ENCODE measurements at regions not wholly inside any gene's neighbourhood (a gene's known extent, or its start where the extent isn't known, plus 50 kb on each side); places are given as distances from the start of the nearest gene placed in this dataset.

DNA sequence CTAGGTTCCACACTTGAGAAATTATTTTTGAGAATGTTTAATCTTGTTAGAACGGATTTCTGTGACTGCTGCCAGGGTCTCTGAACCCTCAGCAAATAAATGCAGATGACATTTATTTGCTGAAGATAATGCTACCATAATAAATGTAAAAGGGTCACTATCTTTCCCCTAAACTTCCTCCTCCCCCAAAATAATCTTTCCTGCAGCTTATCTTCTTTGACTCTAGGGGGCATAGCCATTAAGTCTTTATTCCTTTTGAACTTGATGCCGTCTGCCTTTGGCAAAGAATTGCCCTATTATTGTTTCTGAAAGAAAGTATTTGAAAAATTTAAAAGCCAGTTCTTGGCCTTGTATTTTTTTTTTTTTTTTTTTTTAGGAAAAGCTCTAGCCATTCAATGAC, 63.6 kb upstream of the ACSL3 start (continued):
- TF ChIP-seq, protein P1, sequence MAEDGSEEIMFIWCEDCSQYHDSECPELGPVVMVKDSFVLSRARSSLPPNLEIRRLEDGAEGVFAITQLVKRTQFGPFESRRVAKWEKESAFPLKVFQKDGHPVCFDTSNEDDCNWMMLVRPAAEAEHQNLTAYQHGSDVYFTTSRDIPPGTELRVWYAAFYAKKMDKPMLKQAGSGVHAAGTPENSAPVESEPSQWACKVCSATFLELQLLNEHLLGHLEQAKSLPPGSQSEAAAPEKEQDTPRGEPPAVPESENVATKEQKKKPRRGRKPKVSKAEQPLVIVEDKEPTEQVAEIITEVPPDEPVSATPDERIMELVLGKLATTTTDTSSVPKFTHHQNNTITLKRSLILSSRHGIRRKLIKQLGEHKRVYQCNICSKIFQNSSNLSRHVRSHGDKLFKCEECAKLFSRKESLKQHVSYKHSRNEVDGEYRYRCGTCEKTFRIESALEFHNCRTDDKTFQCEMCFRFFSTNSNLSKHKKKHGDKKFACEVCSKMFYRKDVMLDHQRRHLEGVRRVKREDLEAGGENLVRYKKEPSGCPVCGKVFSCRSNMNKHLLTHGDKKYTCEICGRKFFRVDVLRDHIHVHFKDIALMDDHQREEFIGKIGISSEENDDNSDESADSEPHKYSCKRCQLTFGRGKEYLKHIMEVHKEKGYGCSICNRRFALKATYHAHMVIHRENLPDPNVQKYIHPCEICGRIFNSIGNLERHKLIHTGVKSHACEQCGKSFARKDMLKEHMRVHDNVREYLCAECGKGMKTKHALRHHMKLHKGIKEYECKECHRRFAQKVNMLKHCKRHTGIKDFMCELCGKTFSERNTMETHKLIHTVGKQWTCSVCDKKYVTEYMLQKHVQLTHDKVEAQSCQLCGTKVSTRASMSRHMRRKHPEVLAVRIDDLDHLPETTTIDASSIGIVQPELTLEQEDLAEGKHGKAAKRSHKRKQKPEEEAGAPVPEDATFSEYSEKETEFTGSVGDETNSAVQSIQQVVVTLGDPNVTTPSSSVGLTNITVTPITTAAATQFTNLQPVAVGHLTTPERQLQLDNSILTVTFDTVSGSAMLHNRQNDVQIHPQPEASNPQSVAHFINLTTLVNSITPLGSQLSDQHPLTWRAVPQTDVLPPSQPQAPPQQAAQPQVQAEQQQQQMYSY (CRISPR knock-in tag; IDR thresholded peaks at IDR 0.05) = no peak
- TF ChIP-seq, protein P2, sequence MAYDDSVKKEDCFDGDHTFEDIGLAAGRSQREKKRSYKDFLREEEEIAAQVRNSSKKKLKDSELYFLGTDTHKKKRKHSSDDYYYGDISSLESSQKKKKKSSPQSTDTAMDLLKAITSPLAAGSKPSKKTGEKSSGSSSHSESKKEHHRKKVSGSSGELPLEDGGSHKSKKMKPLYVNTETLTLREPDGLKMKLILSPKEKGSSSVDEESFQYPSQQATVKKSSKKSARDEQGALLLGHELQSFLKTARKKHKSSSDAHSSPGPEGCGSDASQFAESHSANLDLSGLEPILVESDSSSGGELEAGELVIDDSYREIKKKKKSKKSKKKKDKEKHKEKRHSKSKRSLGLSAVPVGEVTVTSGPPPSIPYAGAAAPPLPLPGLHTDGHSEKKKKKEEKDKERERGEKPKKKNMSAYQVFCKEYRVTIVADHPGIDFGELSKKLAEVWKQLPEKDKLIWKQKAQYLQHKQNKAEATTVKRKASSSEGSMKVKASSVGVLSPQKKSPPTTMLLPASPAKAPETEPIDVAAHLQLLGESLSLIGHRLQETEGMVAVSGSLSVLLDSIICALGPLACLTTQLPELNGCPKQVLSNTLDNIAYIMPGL (CRISPR knock-in tag; IDR thresholded peaks at IDR 0.05) = no peak
- no peak for TF ChIP-seq SOX15 (CRISPR knock-in tag; IDR thresholded peaks at IDR 0.05)
- TF ChIP-seq MYBL2 (CRISPR knock-in tag; IDR thresholded peaks at IDR 0.05) = no peak

DNA sequence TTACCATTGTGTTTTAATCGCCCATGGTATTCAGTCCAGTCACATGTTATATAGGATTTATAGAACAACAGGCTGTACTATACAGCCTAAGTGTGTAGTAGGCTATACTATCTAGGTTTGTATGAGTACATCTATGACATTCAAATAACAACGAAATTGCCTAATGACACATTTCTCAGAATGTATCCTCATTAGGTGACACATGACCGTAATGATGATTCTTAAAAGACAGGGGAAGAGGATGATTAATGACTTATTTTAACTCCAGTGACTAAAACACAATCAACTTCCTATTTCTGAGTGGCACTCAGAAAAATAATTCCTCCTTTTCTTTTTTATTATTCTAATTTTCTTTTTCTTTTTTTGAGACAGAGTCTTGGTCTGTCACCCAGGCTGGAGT, 63.0 kb upstream of the ACSL3 start:
- ChIA-PET CTCF (interaction anchor here (0.7 to 1.7 kb wide), 8 partner anchors 15 to 161 kb away, joined by 3 to 10 read pairs (median 4); no protein-coding TSS in a partner anchor), POLR2A (no interaction called here)
- Mint-ChIP-seq H3K4me1 (peaks cover 28% of the 10 kb centered on the region), H3K9me3 (no peaks in the 10 kb centered on the region), H3K27me3 (ENCODE audit: low read depth) (no peaks in the 10 kb centered on the region), H3K27ac (no peak overlapping the region), H3K4me3 (no peak overlapping the region), H3K36me3 (no peaks in the 10 kb centered on the region)
- ATAC-seq = no peak
- no peak for DNase-seq (ENCODE audit: low spot score)
- TF ChIP-seq ZNF423 (CRISPR knock-in tag; IDR thresholded peaks at IDR 0.05) = no peak
- TF ChIP-seq ZBTB21 (CRISPR knock-in tag; IDR thresholded peaks at IDR 0.05; ENCODE audit: borderline replicate concordance) = no peak
- no peak for TF ChIP-seq ZNF121 (CRISPR knock-in tag; IDR thresholded peaks at IDR 0.05)
- no peak for TF ChIP-seq NR3C1 (CRISPR knock-in tag; conservative IDR thresholded peaks at IDR 0.05; ENCODE audit: low read depth)
- TF ChIP-seq, protein P3, sequence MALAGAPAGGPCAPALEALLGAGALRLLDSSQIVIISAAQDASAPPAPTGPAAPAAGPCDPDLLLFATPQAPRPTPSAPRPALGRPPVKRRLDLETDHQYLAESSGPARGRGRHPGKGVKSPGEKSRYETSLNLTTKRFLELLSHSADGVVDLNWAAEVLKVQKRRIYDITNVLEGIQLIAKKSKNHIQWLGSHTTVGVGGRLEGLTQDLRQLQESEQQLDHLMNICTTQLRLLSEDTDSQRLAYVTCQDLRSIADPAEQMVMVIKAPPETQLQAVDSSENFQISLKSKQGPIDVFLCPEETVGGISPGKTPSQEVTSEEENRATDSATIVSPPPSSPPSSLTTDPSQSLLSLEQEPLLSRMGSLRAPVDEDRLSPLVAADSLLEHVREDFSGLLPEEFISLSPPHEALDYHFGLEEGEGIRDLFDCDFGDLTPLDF (CRISPR knock-in tag; IDR thresholded peaks at IDR 0.05) = no peak

DNA sequence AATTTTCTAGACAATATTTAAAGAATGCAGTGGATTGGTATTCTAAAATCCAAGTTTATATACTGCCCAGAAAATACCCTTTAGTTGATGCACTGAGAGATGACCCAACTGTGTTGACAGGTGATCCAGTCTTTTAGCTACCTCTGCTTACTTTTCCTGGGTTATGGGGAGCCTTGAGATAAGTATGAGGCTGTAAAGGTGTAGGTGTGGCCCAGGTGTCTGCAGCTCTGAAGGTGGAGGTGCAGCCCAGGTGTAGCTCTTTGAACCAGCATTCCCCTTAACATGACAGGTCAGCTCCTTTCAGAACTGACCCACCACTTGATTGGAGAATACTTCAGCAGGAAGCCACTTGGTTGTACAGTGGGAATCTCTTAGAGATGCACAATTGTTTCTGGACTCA, 62.3 kb upstream of the ACSL3 start:
- no peak for DNase-seq (ENCODE audit: low spot score)
- CTCF ChIA-PET = no interaction called here
- H3K9me3 Mint-ChIP-seq = no peaks in the 10 kb centered on the region
- no peak for TF ChIP-seq ZBTB21 (CRISPR knock-in tag; IDR thresholded peaks at IDR 0.05; ENCODE audit: borderline replicate concordance)
- TF ChIP-seq NFE2L1 (CRISPR knock-in tag; IDR thresholded peaks at IDR 0.05) = no peak
- TF ChIP-seq, protein P4, sequence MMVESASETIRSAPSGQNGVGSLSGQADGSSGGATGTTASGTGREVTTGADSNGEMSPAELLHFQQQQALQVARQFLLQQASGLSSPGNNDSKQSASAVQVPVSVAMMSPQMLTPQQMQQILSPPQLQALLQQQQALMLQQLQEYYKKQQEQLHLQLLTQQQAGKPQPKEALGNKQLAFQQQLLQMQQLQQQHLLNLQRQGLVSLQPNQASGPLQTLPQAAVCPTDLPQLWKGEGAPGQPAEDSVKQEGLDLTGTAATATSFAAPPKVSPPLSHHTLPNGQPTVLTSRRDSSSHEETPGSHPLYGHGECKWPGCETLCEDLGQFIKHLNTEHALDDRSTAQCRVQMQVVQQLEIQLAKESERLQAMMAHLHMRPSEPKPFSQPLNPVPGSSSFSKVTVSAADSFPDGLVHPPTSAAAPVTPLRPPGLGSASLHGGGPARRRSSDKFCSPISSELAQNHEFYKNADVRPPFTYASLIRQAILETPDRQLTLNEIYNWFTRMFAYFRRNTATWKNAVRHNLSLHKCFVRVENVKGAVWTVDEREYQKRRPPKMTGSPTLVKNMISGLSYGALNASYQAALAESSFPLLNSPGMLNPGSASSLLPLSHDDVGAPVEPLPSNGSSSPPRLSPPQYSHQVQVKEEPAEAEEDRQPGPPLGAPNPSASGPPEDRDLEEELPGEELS (CRISPR knock-in tag; IDR thresholded peaks at IDR 0.05) = no peak
- no peak for TF ChIP-seq NFYB (CRISPR knock-in tag; conservative IDR thresholded peaks at IDR 0.05; ENCODE audit: low read depth)
- TF ChIP-seq, protein P5, sequence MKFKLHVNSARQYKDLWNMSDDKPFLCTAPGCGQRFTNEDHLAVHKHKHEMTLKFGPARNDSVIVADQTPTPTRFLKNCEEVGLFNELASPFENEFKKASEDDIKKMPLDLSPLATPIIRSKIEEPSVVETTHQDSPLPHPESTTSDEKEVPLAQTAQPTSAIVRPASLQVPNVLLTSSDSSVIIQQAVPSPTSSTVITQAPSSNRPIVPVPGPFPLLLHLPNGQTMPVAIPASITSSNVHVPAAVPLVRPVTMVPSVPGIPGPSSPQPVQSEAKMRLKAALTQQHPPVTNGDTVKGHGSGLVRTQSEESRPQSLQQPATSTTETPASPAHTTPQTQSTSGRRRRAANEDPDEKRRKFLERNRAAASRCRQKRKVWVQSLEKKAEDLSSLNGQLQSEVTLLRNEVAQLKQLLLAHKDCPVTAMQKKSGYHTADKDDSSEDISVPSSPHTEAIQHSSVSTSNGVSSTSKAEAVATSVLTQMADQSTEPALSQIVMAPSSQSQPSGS (CRISPR knock-in tag; IDR thresholded peaks at IDR 0.05; ENCODE audit: borderline replicate concordance, low read depth) = no peak
- TF ChIP-seq ZNF671 (CRISPR knock-in tag; IDR thresholded peaks at IDR 0.05) = no peak
- TF ChIP-seq JUN (CRISPR knock-in tag; IDR thresholded peaks at IDR 0.05) = no peak
- TF ChIP-seq GTF2I (CRISPR knock-in tag; conservative IDR thresholded peaks at IDR 0.05) = no peak
- TF ChIP-seq, protein P6, sequence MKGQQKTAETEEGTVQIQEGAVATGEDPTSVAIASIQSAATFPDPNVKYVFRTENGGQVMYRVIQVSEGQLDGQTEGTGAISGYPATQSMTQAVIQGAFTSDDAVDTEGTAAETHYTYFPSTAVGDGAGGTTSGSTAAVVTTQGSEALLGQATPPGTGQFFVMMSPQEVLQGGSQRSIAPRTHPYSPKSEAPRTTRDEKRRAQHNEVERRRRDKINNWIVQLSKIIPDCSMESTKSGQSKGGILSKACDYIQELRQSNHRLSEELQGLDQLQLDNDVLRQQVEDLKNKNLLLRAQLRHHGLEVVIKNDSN (CRISPR knock-in tag; IDR thresholded peaks at IDR 0.05) = no peak
- TF ChIP-seq JAZF1 (CRISPR knock-in tag; IDR thresholded peaks at IDR 0.05) = no peak
- no peak for TF ChIP-seq RELA (CRISPR knock-in tag; IDR thresholded peaks at IDR 0.05; ENCODE audit: borderline replicate concordance)
- TF ChIP-seq PRRX2 (CRISPR knock-in tag; IDR thresholded peaks at IDR 0.05) = no peak
- TF ChIP-seq ELF4 (CRISPR knock-in tag; IDR thresholded peaks at IDR 0.05; ENCODE audit: low read depth) = no peak
- TF ChIP-seq, protein P7, sequence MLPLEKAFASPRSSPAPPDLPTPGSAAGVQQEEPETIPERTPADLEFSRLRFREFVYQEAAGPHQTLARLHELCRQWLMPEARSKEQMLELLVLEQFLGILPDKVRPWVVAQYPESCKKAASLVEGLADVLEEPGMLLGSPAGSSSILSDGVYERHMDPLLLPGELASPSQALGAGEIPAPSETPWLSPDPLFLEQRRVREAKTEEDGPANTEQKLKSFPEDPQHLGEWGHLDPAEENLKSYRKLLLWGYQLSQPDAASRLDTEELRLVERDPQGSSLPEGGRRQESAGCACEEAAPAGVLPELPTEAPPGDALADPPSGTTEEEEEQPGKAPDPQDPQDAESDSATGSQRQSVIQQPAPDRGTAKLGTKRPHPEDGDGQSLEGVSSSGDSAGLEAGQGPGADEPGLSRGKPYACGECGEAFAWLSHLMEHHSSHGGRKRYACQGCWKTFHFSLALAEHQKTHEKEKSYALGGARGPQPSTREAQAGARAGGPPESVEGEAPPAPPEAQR (CRISPR knock-in tag; IDR thresholded peaks at IDR 0.05) = no peak
- TF ChIP-seq MYBL2 (CRISPR knock-in tag; IDR thresholded peaks at IDR 0.05) = no peak
- no peak for TF ChIP-seq ZNF263 (CRISPR knock-in tag; IDR thresholded peaks at IDR 0.05; ENCODE audit: low read depth)

More for the DNA sequence above, 62.3 kb upstream of the ACSL3 start:
- POLR2A ChIA-PET = no interaction called here
- Mint-ChIP-seq H3K36me3 (no peaks in the 10 kb centered on the region), H3K27ac (no peak overlapping the region), H3K27me3 (ENCODE audit: low read depth) (no peaks in the 10 kb centered on the region), H3K4me1 (peaks cover 28% of the 10 kb centered on the region), H3K4me3 (no peak overlapping the region)
- ATAC-seq = no peak
